ENCODE measurements at regions not wholly inside any gene's neighbourhood (a gene's known extent, or its start where the extent isn't known, plus 50 kb on each side); places are given as distances from the start of the nearest gene placed in this dataset.

GRCh38 chr6:98333273-98333672 lies 501.1 kb upstream of the POU3F2 start:
- TF ChIP-seq CTCF (IDR thresholded peaks at IDR 0.05; ENCODE audit: insufficient read depth, low read length, poor library complexity, severe bottlenecking) (no peak), EZH2phosphoT487 (conservative IDR thresholded peaks at IDR 0.05; ENCODE audit: low read length) (no peak)
